Tibial nerve (tissue), 4 donors: ENCODE measurements at regions not wholly inside any gene's neighbourhood (a gene's known extent, or its start where the extent isn't known, plus 50 kb on each side); places are given as distances from the start of the nearest gene placed in this dataset.

Experiments used
- DNase-seq, 2 donors: peaks; one replicate each; pipeline ENCODE4 v3.0.0-alpha.2; 2019; ENCODE audit warnings: low spot score in 2 of 2
- H3K27ac ChIP-seq, 4 donors: fragments of 200-600 bp; sonication (generic) in 3 of 4; one replicate each; pipeline ENCODE4 v1.5.1; 2017 to 2019; ENCODE audit warnings: mild to moderate bottlenecking in 1 of 4
- H3K27me3 ChIP-seq, 2 donors: fragments of 200-600 bp; sonication (generic) in 1 of 2; one replicate each; pipeline versions ENCODE4 v1.5.1 to v1.6.0; 2017 to 2019
- H3K36me3 ChIP-seq, 3 donors: fragments of 200-600 bp; sonication (generic); one replicate each; pipeline ENCODE4 v1.5.1; 2018 to 2019
- H3K4me1 ChIP-seq, 4 donors: fragments of 200-600 bp; sonication (generic) in 3 of 4; one replicate each; pipeline ENCODE4 v1.5.1; 2017 to 2019
- H3K4me3 ChIP-seq, 4 donors: fragments of 200-600 bp; sonication (generic) in 3 of 4; one replicate each; pipeline ENCODE4 v1.5.1; 2017 to 2019; ENCODE audit warnings: mild to moderate bottlenecking in 1 of 4, moderate library complexity in 1 of 4
- H3K9me3 ChIP-seq, 4 donors: fragments of 200-600 bp; sonication (generic) in 3 of 4; one replicate each; pipeline ENCODE4 v1.5.1; 2017 to 2019
- EP300 ChIP-seq, 2 donors: sonication (generic); formaldehyde crosslinking; IDR thresholded peaks; one replicate each; pipeline ENCODE4 v1.6.1; 2017; ENCODE audit warnings: antibody characterized with exemption in 2 of 2, mild to moderate bottlenecking in 1 of 2
- POLR2A ChIP-seq, 2 donors: fragments of 450-650 bp; IDR thresholded peaks; one replicate each; pipeline ENCODE4 v1.6.1; 2017; ENCODE audit warnings: antibody characterized with exemption in 2 of 2, mild to moderate bottlenecking in 2 of 2, moderate library complexity in 2 of 2
- WGBS, 2 donors: methylation state at CpG; one replicate each; pipeline ENCODE4 v1.1.5; 2018; 5-methylcytosine and 5-hydroxymethylcytosine counted together
- TF ChIP-seq, protein P1 (sequence below), 5 experiments: fragments of 200-600 bp in 3 of 5; fragments of 450-650 bp in 2 of 5; sonication (generic) in 3 of 5; IDR thresholded peaks; one replicate each; pipeline ENCODE4 v1.5.1; 2016 to 2019; ENCODE audit warnings: antibody characterized with exemption in 5 of 5, mild to moderate bottlenecking in 3 of 5, moderate library complexity in 2 of 5

- Histone ChIP-seq H3K4me3 (no peak overlapping the region), H3K36me3 (no peaks in the 10 kb centered on the region), H3K9me3 (no peaks in the 10 kb centered on the region), H3K4me1 (no peaks in the 10 kb centered on the region), H3K27ac (no peak overlapping the region), H3K27me3 (no peaks in the 10 kb centered on the region)
- TF ChIP-seq POLR2A (IDR thresholded peaks at IDR 0.05) (no peak), EP300 (IDR thresholded peaks at IDR 0.05) (no peak)
- TF ChIP-seq, protein P1, sequence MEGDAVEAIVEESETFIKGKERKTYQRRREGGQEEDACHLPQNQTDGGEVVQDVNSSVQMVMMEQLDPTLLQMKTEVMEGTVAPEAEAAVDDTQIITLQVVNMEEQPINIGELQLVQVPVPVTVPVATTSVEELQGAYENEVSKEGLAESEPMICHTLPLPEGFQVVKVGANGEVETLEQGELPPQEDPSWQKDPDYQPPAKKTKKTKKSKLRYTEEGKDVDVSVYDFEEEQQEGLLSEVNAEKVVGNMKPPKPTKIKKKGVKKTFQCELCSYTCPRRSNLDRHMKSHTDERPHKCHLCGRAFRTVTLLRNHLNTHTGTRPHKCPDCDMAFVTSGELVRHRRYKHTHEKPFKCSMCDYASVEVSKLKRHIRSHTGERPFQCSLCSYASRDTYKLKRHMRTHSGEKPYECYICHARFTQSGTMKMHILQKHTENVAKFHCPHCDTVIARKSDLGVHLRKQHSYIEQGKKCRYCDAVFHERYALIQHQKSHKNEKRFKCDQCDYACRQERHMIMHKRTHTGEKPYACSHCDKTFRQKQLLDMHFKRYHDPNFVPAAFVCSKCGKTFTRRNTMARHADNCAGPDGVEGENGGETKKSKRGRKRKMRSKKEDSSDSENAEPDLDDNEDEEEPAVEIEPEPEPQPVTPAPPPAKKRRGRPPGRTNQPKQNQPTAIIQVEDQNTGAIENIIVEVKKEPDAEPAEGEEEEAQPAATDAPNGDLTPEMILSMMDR (IDR thresholded peaks at IDR 0.05), result no peak
- 57 to 68% methylated on average over 5 of the region's 5 CpGs for WGBS, 2 donors
- no peak for DNase-seq
These were observed 117.2 kb downstream of the PXDC1 start for GRCh38 chr6:3634280-3634816.

DNA sequence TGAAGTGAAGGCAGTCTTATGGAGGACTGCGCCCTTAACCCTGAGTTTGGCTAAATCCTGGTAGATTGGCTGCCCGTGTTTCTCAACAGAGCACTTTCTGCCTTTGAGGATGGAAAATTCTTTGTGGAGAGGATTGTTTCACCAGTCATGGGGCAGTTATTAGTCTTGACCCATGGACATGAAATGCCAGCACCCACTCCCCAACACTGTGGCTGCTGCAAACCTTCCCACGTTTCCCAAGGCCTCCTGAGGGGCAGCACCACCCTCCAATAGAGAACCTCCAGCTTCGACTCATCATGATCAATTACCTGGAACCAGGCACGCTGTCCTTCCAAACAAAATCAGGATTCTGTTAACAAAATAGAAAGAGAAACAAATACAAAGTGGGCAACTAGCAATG lies 117.8 kb downstream of the PXDC1 start:
- TF ChIP-seq, protein P1 (IDR thresholded peaks at IDR 0.05), result no peak
- TF ChIP-seq POLR2A (IDR thresholded peaks at IDR 0.05) (no peak), EP300 (IDR thresholded peaks at IDR 0.05) (no peak)

GRCh38 chr6:3631877-3632276 lies 119.6 kb downstream of the PXDC1 start:
- Histone ChIP-seq H3K27me3 (peaks cover 0 to 12% of the 10 kb centered on the region in 2 donors), H3K27ac (no peak overlapping the region), H3K4me3 (no peak overlapping the region), H3K36me3 (no peaks in the 10 kb centered on the region), H3K9me3 (no peaks in the 10 kb centered on the region), H3K4me1 (no peaks in the 10 kb centered on the region)
- DNase-seq, result no peak
- WGBS, 2 donors, result 87% methylated on average over 7 of the region's 7 CpGs
- TF ChIP-seq, protein P1 (IDR thresholded peaks at IDR 0.05), result no peak
- TF ChIP-seq EP300 (IDR thresholded peaks at IDR 0.05), result no peak

More for the DNA sequence above, 117.8 kb downstream of the PXDC1 start:
- Histone ChIP-seq H3K27ac (no peak overlapping the region), H3K36me3 (no peaks in the 10 kb centered on the region), H3K9me3 (no peaks in the 10 kb centered on the region), H3K4me1 (no peaks in the 10 kb centered on the region), H3K4me3 (no peak overlapping the region), H3K27me3 (no peaks in the 10 kb centered on the region)
- WGBS, 2 donors, result 76 to 81% methylated on average over 5 of the region's 5 CpGs
- DNase-seq, result no peak

DNA sequence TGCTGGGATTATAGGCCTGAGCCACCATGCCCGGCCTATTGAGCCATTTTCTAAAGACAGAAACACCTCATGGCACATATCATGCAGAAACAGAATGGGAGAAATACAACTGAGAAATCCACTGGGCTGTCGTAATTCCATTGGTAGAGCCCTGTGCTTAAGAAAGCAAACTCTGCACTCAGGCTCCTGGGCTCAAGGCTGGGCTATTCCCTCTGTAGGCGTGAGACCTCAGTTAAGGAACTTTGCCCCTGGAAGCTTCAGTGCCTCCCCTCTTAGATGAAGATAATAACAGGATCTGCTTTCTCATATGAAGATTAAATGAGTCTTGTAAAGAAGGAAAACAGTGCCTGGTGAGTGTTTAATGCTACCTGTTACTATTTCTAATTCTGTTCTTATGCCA lies 120.3 kb downstream of the PXDC1 start:
- DNase-seq, result no peak
- WGBS, 2 donors, result 86 to 88% methylated on average over 3 of the region's 3 CpGs
- H3K27ac ChIP-seq, result no peak overlapping the region
- H3K36me3 ChIP-seq, result no peaks in the 10 kb centered on the region
- H3K4me3 ChIP-seq, result no peak overlapping the region
- H3K27me3 ChIP-seq, result peaks cover 0 to 15% of the 10 kb centered on the region in 2 donors
- H3K9me3 ChIP-seq, result no peaks in the 10 kb centered on the region
- TF ChIP-seq, protein P1 (IDR thresholded peaks at IDR 0.05), result no peak
- TF ChIP-seq POLR2A (IDR thresholded peaks at IDR 0.05), result no peak
- no peak for TF ChIP-seq EP300 (IDR thresholded peaks at IDR 0.05)
- H3K4me1 ChIP-seq, result no peaks in the 10 kb centered on the region

- Histone ChIP-seq H3K27ac (no peak overlapping the region), H3K4me3 (no peak overlapping the region), H3K4me1 (no peaks in the 10 kb centered on the region), H3K27me3 (peaks cover 0 to 22% of the 10 kb centered on the region in 2 donors), H3K9me3 (no peaks in the 10 kb centered on the region), H3K36me3 (no peaks in the 10 kb centered on the region)
- WGBS, 2 donors, result 82 to 89% methylated on average over 4 of the region's 4 CpGs
- DNase-seq, result no peak
- no peak for TF ChIP-seq EP300 (IDR thresholded peaks at IDR 0.05)
- TF ChIP-seq POLR2A (IDR thresholded peaks at IDR 0.05), result no peak
- TF ChIP-seq, protein P1 (IDR thresholded peaks at IDR 0.05), result no peak
These were observed 121.2 kb downstream of the PXDC1 start for GRCh38 chr6:3630258-3630835.
